H1 (cell line): ENCODE measurements at regions not wholly inside any gene's neighbourhood (a gene's known extent, or its start where the extent isn't known, plus 50 kb on each side); places are given as distances from the start of the nearest gene placed in this dataset.

ENCODE experiments used
- BRCA1 ChIP-seq: IDR thresholded peaks from 2 replicates; pipeline ENCODE4 v1.6.1; 2012; ENCODE audit warnings: low read depth, low read length, improper control_type of control experiment
- CREB1 ChIP-seq: IDR thresholded peaks from 2 replicates; pipeline ENCODE4 v1.6.1; 2012; ENCODE audit warnings: inconsistent platforms
- EP300 ChIP-seq, 2 experiments: IDR thresholded peaks; 1 replicate in 1 of 2; 2 replicates in 1 of 2; pipeline ENCODE4 v1.6.1; 2011 to 2012; ENCODE audit warnings: low read depth in 2 of 2, low read length in 2 of 2, mild to moderate bottlenecking in 2 of 2, borderline replicate concordance in 1 of 2, inconsistent platforms in 1 of 2, moderate library complexity in 1 of 2
- FOSL1 ChIP-seq: IDR thresholded peaks from 2 replicates; pipeline ENCODE4 v1.6.1; 2011; ENCODE audit warnings: mild to moderate bottlenecking, low read depth, low read length, moderate library complexity; ENCODE audit not compliant: insufficient read depth
- GTF2F1 ChIP-seq: IDR thresholded peaks from 2 replicates; pipeline ENCODE4 v1.6.1; 2012; ENCODE audit warnings: low read depth, low read length, improper control_type of control experiment, borderline replicate concordance
- HDAC2 ChIP-seq, 2 experiments: fragments of 300-600 bp in 1 of 2; sonication (generic) in 1 of 2; IDR thresholded peaks; 2 replicates each; pipeline ENCODE4 v1.6.1; 2011 to 2012; ENCODE audit warnings: low read depth in 2 of 2, low read length in 2 of 2, mild to moderate bottlenecking in 2 of 2, moderate library complexity in 2 of 2, borderline replicate concordance in 1 of 2, inconsistent platforms in 1 of 2
- KDM4A ChIP-seq: IDR thresholded peaks from one replicate; pipeline ENCODE4 v1.7.1; 2012; ENCODE audit warnings: low read depth, mild to moderate bottlenecking, moderate library complexity, low read length, inconsistent platforms; ENCODE audit not compliant: severe bottlenecking
- MAX ChIP-seq: IDR thresholded peaks from 2 replicates; pipeline ENCODE4 v1.6.1; 2012; ENCODE audit warnings: inconsistent platforms
- NRF1 ChIP-seq: IDR thresholded peaks from 2 replicates; pipeline ENCODE4 v1.6.1; 2011; ENCODE audit warnings: mild to moderate bottlenecking, low read depth, low read length, improper control_type of control experiment
- SIRT6 ChIP-seq: IDR thresholded peaks from one replicate; pipeline ENCODE4 v1.7.1; 2012; ENCODE audit warnings: low read length, inconsistent platforms
- SP1 ChIP-seq: IDR thresholded peaks from 2 replicates; pipeline ENCODE4 v1.6.1; 2011; ENCODE audit warnings: low read depth, low read length
- SP4 ChIP-seq: IDR thresholded peaks from 2 replicates; pipeline ENCODE4 v1.6.1; 2012; ENCODE audit warnings: low read length, inconsistent platforms
- SRF ChIP-seq: IDR thresholded peaks from 2 replicates; pipeline ENCODE4 v1.6.1; 2011; ENCODE audit warnings: mild to moderate bottlenecking, low read depth, low read length, moderate library complexity
- TBP ChIP-seq: IDR thresholded peaks from 2 replicates; pipeline ENCODE4 v1.6.1; 2011; ENCODE audit warnings: low read depth, low read length, improper control_type of control experiment
- TCF12 ChIP-seq: IDR thresholded peaks from 2 replicates; pipeline ENCODE4 v1.6.1; 2011; ENCODE audit warnings: low read depth, mild to moderate bottlenecking, low read length
- TEAD4 ChIP-seq: IDR thresholded peaks from 2 replicates; pipeline ENCODE4 v1.6.1; 2012; ENCODE audit warnings: low read depth, low read length, inconsistent platforms, mixed read lengths
- YY1 ChIP-seq: IDR thresholded peaks from 2 replicates; pipeline ENCODE4 v1.6.1; 2011; ENCODE audit warnings: low read depth, mild to moderate bottlenecking, low read length
- TF ChIP-seq, protein P1 (sequence below): IDR thresholded peaks from 2 replicates; pipeline ENCODE4 v1.6.1; 2011; ENCODE audit warnings: low read length, improper control_type of control experiment

DNA sequence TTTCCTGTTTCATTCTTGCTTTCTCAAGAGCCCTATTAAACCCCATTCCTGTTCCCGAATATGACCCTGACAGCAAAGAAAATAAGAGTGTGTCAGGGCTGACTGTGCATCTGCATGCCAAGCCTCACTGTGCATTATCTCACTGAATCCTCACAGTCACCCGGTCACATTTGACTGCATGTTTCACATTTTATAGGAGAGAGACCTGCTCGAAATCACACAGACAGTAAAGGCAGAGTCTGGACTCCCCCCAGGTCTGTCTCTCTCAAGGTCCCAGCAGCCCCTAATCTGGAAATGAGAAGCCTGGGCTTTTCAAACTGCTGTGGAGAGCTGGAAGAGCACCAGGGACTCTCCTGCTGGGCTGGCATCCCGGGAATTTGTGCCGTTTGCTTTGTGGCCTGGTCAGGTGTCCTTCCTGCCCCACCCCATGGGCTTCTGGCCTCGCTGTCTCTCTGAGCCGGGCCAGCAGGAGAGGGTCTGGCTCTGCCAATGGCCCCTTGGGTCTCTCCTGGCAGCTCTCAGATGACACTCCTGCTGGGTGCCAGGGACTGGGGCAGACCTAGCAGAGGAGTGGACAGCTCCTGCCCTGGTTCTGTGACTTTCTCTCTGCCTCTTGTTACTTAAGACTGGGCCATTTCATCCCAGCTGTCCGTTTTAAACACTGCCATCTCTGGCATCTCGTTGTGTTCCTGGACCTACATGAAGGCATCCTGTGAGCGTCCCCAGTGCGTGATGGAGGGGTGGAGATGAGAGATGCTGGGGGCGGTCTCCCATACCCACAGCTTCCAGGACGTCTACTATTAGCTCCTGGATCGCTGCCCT is 173.6 kb downstream of the ARHGAP12 start (continued):
- no peak for TF ChIP-seq SP4
- TF ChIP-seq TBP = 0 out of 2 replicates have a peak, but pooled peaks have one; percentile 7
- TF ChIP-seq HDAC2 (IDR thresholded peaks at IDR 0.05; ENCODE audit: borderline replicate concordance in 1 of 2, low read depth in 2 of 2, low read length in 2 of 2) = peak in 1 of 2 experiments; percentile 65; a peak in 1 of 4 replicates
- no peak for TF ChIP-seq NRF1
- TF ChIP-seq, protein P1, sequence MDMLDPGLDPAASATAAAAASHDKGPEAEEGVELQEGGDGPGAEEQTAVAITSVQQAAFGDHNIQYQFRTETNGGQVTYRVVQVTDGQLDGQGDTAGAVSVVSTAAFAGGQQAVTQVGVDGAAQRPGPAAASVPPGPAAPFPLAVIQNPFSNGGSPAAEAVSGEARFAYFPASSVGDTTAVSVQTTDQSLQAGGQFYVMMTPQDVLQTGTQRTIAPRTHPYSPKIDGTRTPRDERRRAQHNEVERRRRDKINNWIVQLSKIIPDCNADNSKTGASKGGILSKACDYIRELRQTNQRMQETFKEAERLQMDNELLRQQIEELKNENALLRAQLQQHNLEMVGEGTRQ = peak; percentile 62; the same call in 1 of the 2 replicates
- no peak for TF ChIP-seq MAX
- TF ChIP-seq SIRT6 = no peak
- peak; percentile 59; the same call in 1 of the 2 replicates for TF ChIP-seq SP1
- TF ChIP-seq FOSL1 = no peak
- TF ChIP-seq GTF2F1 = no peak
- TF ChIP-seq BRCA1 = no peak
- TF ChIP-seq CREB1 = no peak
- 0 out of 2 replicates have a peak, but pooled peaks have one; percentile 33 for TF ChIP-seq YY1
- peak; percentile 98 for TF ChIP-seq TEAD4
- TF ChIP-seq SRF = no peak
- TF ChIP-seq EP300 (IDR thresholded peaks at IDR 0.05; ENCODE audit: borderline replicate concordance in 1 of 2, low read depth in 2 of 2, low read length in 2 of 2) = peak in 1 of 2 experiments; percentile 58; a peak in 1 of 3 replicates
- no peak for TF ChIP-seq KDM4A
- peak; percentile 70 for TF ChIP-seq TCF12
- TF ChIP-seq, all 59 proteins: peak for 11
